A673 (cell line): ENCODE measurements at regions not wholly inside any gene's neighbourhood (a gene's known extent, or its start where the extent isn't known, plus 50 kb on each side); places are given as distances from the start of the nearest gene placed in this dataset.

Source experiments
- CTCF ChIP-seq: fragments of 300-800, 200-600 bp; sonication (generic); conservative IDR thresholded peaks from 2 replicates; pipeline ENCODE4 v1.5.1; 2017; ENCODE audit warnings: low read depth, mild to moderate bottlenecking, antibody characterized with exemption, low read length, moderate library complexity, mixed read lengths
- EZH2 ChIP-seq: fragments of 200-600 bp; sonication (generic); IDR thresholded peaks from 2 replicates; pipeline ENCODE4 v1.6.1; 2017; ENCODE audit warnings: borderline replicate concordance, low read depth, mild to moderate bottlenecking, mixed read lengths, antibody characterized with exemption, low read length; ENCODE audit not compliant: poor library complexity, severe bottlenecking

- TF ChIP-seq CTCF (no peak), EZH2 (no peak)
Measured at GRCh38 chr18:65025756-65026155, 725.1 kb upstream of the CDH7 start.
